Spleen (tissue), 11 donors: ENCODE measurements at regions not wholly inside any gene's neighbourhood (a gene's known extent, or its start where the extent isn't known, plus 50 kb on each side); places are given as distances from the start of the nearest gene placed in this dataset.

Source experiments
- DNase-seq: peaks from one replicate; pipeline ENCODE4 v3.0.0-alpha.2; 2020
- H3K27ac ChIP-seq, 8 donors: fragments of 200-600 bp; sonication (generic) in 7 of 8; 1 replicate in 4 of 8; 2 replicates in 4 of 8; pipeline versions ENCODE4 v1.5.0 to v1.8.0; 2016 to 2021; ENCODE audit warnings: inconsistent platforms in 4 of 8, mild to moderate bottlenecking in 4 of 8, moderate library complexity in 1 of 8
- H3K27me3 ChIP-seq, 7 donors: fragments of 200-600 bp; sonication (generic) in 6 of 7; replicated peaks in 1 of 7; 1 replicate in 4 of 7; 2 replicates in 3 of 7; pipeline versions ENCODE4 v1.5.0 to v1.8.0; 2016 to 2021; ENCODE audit warnings: inconsistent platforms in 3 of 7, mild to moderate bottlenecking in 1 of 7
- H3K36me3 ChIP-seq, 6 donors: fragments of 200-600 bp; sonication (generic) in 5 of 6; 1 replicate in 4 of 6; 2 replicates in 2 of 6; pipeline versions ENCODE4 v1.5.0 to v1.8.0; 2016 to 2021; ENCODE audit warnings: inconsistent platforms in 2 of 6
- H3K4me1 ChIP-seq, 6 donors: fragments of 200-600 bp; sonication (generic) in 5 of 6; 1 replicate in 3 of 6; 2 replicates in 3 of 6; pipeline versions ENCODE4 v1.5.0 to v1.8.0; 2016 to 2021; ENCODE audit warnings: inconsistent platforms in 3 of 6
- H3K4me3 ChIP-seq, 8 donors: fragments of 200-600 bp; sonication (generic) in 7 of 8; 1 replicate in 4 of 8; 2 replicates in 4 of 8; pipeline versions ENCODE4 v1.5.0 to v1.8.0; 2016 to 2021; ENCODE audit warnings: inconsistent platforms in 4 of 8, mild to moderate bottlenecking in 4 of 8, moderate library complexity in 2 of 8
- H3K9me3 ChIP-seq, 8 donors: fragments of 200-600 bp; sonication (generic) in 7 of 8; 1 replicate in 4 of 8; 2 replicates in 4 of 8; pipeline versions ENCODE4 v1.5.0 to v1.8.0; 2016 to 2021; ENCODE audit warnings: inconsistent platforms in 4 of 8
- CTCF ChIP-seq, 11 experiments: fragments of 200-600 bp in 7 of 11; fragments of 450-650 bp in 4 of 11; sonication (generic) in 4 of 11; IDR thresholded peaks in 8 of 11; conservative IDR thresholded peaks in 3 of 11; 1 replicate in 7 of 11; 2 replicates in 4 of 11; pipeline versions ENCODE4 v1.4.0 to v1.8.0; 2016 to 2021; ENCODE audit warnings: antibody characterized with exemption in 11 of 11, inconsistent platforms in 4 of 11, mild to moderate bottlenecking in 1 of 11
- POLR2A ChIP-seq, 3 donors: fragments of 450-650 bp; IDR thresholded peaks; one replicate each; pipeline ENCODE4 v1.5.1; 2017; ENCODE audit warnings: antibody characterized with exemption in 3 of 3, mild to moderate bottlenecking in 1 of 3
- POLR2AphosphoS5 ChIP-seq, 3 donors: sonication (generic); formaldehyde crosslinking; IDR thresholded peaks; one replicate each; pipeline ENCODE4 v1.5.1; 2017; ENCODE audit warnings: antibody characterized with exemption in 3 of 3
- WGBS, 5 donors: extraction: QIAGEN DNeasy Blood & Tissue Kit in 3 of 5; methylation state at CpG; one replicate each; pipeline versions ENCODE4 v1.1.5 to v1.1.7; 2013 to 2018; 5-methylcytosine and 5-hydroxymethylcytosine counted together
- intact Hi-C: fragments of 100-400 bp; cut with DNase I; formaldehyde crosslinking; loops from one replicate; pipeline ENCODE4 v1.15.0; 2023; ENCODE audit warnings: low total_unique reads
- donor health status: healthy with polysubstance abuse.
- donor health status: DM: no; HTN: no; CAD: no; lungs with moderate emphysema.
- donor health status: DM: no; HTN: no; CAD: no.
- donor health status: Bipolar disorder and iron deficiency.
- donor health status: healthy.
- donor health status: DM: no; HTN: no; CAD: no.
- donor health status: DM: yes; HTN: yes; CAD: no.

GRCh38 chr2:100744184-100744583, 75.8 kb upstream of the NPAS2 start:
- no peaks in the 10 kb centered on the region for H3K36me3 ChIP-seq
- TF ChIP-seq POLR2A (IDR thresholded peaks at IDR 0.05) (no peak), POLR2AphosphoS5 (IDR thresholded peaks at IDR 0.05) (no peak), CTCF (IDR thresholded peaks at IDR 0.05 in 8 of 11, conservative IDR thresholded peaks at IDR 0.05 in 3 of 11) (no peak)
- intact Hi-C loops = no loop called here
- no peaks in the 10 kb centered on the region for H3K9me3 ChIP-seq
- no peak for DNase-seq
- no peak overlapping the region for H3K27ac ChIP-seq
- H3K27me3 ChIP-seq = peaks cover 0 to 4% (median 0%) of the 10 kb centered on the region in 7 donors
- peaks cover 0 to 10% (median 0%) of the 10 kb centered on the region in 6 donors for H3K4me1 ChIP-seq
- WGBS, 5 donors = 74 to 91% (median 83%) methylated on average over 7 to 11 of the region's 11 CpGs
- H3K4me3 ChIP-seq = no peak overlapping the region

- no peak overlapping the region for H3K27ac ChIP-seq
- 67 to 90% (median 79%) methylated on average over 5 of the region's 5 CpGs for WGBS, 5 donors
- H3K4me1 ChIP-seq = peaks cover 0 to 10% (median 0%) of the 10 kb centered on the region in 6 donors
- no peaks in the 10 kb centered on the region for H3K9me3 ChIP-seq
- H3K36me3 ChIP-seq = no peaks in the 10 kb centered on the region
- TF ChIP-seq POLR2A (IDR thresholded peaks at IDR 0.05) (no peak), POLR2AphosphoS5 (IDR thresholded peaks at IDR 0.05) (no peak), CTCF (IDR thresholded peaks at IDR 0.05 in 8 of 11, conservative IDR thresholded peaks at IDR 0.05 in 3 of 11) (no peak)
- DNase-seq = no peak
- intact Hi-C loops = no loop called here
- peaks cover 0 to 4% (median 0%) of the 10 kb centered on the region in 7 donors for H3K27me3 ChIP-seq
- no peak overlapping the region for H3K4me3 ChIP-seq
These were observed 75.3 kb upstream of the NPAS2 start for GRCh38 chr2:100744589-100744988.

- Histone ChIP-seq H3K27me3 (peaks cover 0 to 4% (median 0%) of the 10 kb centered on the region in 7 donors), H3K4me3 (no peak overlapping the region), H3K4me1 (peaks cover 0 to 10% (median 0%) of the 10 kb centered on the region in 6 donors), H3K27ac (no peak overlapping the region), H3K9me3 (no peaks in the 10 kb centered on the region), H3K36me3 (no peaks in the 10 kb centered on the region)
- 89 to 99% (median 91%) methylated on average over 4 to 5 of the region's 5 CpGs for WGBS, 5 donors
- intact Hi-C loops = no loop called here
- DNase-seq = no peak
- no peak for TF ChIP-seq CTCF (IDR thresholded peaks at IDR 0.05 in 8 of 11, conservative IDR thresholded peaks at IDR 0.05 in 3 of 11)
- no peak for TF ChIP-seq POLR2AphosphoS5 (IDR thresholded peaks at IDR 0.05)
- TF ChIP-seq POLR2A (IDR thresholded peaks at IDR 0.05) = no peak
These were observed 74.3 kb upstream of the NPAS2 start for GRCh38 chr2:100745604-100746003.

- Histone ChIP-seq H3K36me3 (no peaks in the 10 kb centered on the region), H3K27me3 (peaks cover 0 to 10% (median 0%) of the 10 kb centered on the region in 7 donors), H3K4me3 (no peak overlapping the region), H3K9me3 (no peaks in the 10 kb centered on the region), H3K27ac (no peak overlapping the region), H3K4me1 (peaks cover 0 to 10% (median 0%) of the 10 kb centered on the region in 6 donors)
- WGBS, 5 donors = 74 to 92% (median 88%) methylated on average over 2 of the region's 2 CpGs
- TF ChIP-seq CTCF (IDR thresholded peaks at IDR 0.05 in 8 of 11, conservative IDR thresholded peaks at IDR 0.05 in 3 of 11) = no peak
- TF ChIP-seq POLR2A (IDR thresholded peaks at IDR 0.05) = no peak
- no peak for TF ChIP-seq POLR2AphosphoS5 (IDR thresholded peaks at IDR 0.05)
- no peak for DNase-seq
- intact Hi-C loops = no loop called here
These were observed 72.4 kb upstream of the NPAS2 start for GRCh38 chr2:100747551-100747950.
